GM19328 (cell line): ENCODE measurements at regions not wholly inside any gene's neighbourhood (a gene's known extent, or its start where the extent isn't known, plus 50 kb on each side); places are given as distances from the start of the nearest gene placed in this dataset.
"Not testable (repeated sequence)": the region's sequence is repeated elsewhere in the genome, so short reads cannot be mapped to it uniquely, and the experiment has no call there.

ENCODE experiments used
- ATAC-seq: cut with Tn5 transposase; IDR thresholded peaks from one replicate; pipeline ENCODE4 v1.9.1; 2021; ENCODE audit warnings: mild to moderate bottlenecking, moderate library complexity; ENCODE audit not compliant: unreplicated experiment

- ATAC-seq, result no peak
Measured at GRCh38 chr6:56840467-56841380, 114.2 kb upstream of the BEND6 start.

- ATAC-seq, result no peak
Measured at GRCh38 chr6:56839533-56840183, 115.2 kb upstream of the BEND6 start.

GRCh38 chr6:56838965-56839364 lies 115.9 kb upstream of the BEND6 start:
- ATAC-seq, result no peak

GRCh38 chr6:56838016-56838555 lies 116.8 kb upstream of the BEND6 start:
- ATAC-seq, result no peak

- ATAC-seq, result no peak
Measured at GRCh38 chr6:56837322-56837894, 117.5 kb upstream of the BEND6 start.

GRCh38 chr6:56835612-56836011 lies 119.3 kb upstream of the BEND6 start:
- no peak for ATAC-seq

GRCh38 chr6:56833873-56834272 lies 121.0 kb upstream of the BEND6 start:
- ATAC-seq, result no peak

- ATAC-seq, result no peak
Measured at GRCh38 chr6:56833127-56833791, 121.6 kb upstream of the BEND6 start.

GRCh38 chr6:56832225-56832624 lies 122.7 kb upstream of the BEND6 start:
- no peak for ATAC-seq

GRCh38 chr6:56831334-56831733 lies 123.6 kb upstream of the BEND6 start:
- ATAC-seq, result no peak

- no peak for ATAC-seq
Measured at GRCh38 chr6:56827908-56828649, 126.8 kb upstream of the BEND6 start.

- ATAC-seq, result not testable (repeated sequence)
Measured at GRCh38 chr6:56824431-56824830, 130.5 kb upstream of the BEND6 start.

- no peak for ATAC-seq
Measured at GRCh38 chr6:56821005-56821432, 133.9 kb upstream of the BEND6 start.

- no peak for ATAC-seq
Measured at GRCh38 chr6:56820060-56820459, 134.8 kb upstream of the BEND6 start.

GRCh38 chr6:56819604-56820003 lies 135.3 kb upstream of the BEND6 start:
- ATAC-seq, result no peak

- ATAC-seq, result no peak
Measured at GRCh38 chr6:56816370-56816769, 138.5 kb upstream of the BEND6 start.

GRCh38 chr6:56815436-56815835 lies 139.5 kb upstream of the BEND6 start:
- no peak for ATAC-seq

GRCh38 chr6:56814802-56815201 lies 140.1 kb upstream of the BEND6 start:
- no peak for ATAC-seq

- ATAC-seq, result no peak
Measured at GRCh38 chr6:56814308-56814707, 140.6 kb upstream of the BEND6 start.

GRCh38 chr6:56812851-56813250 lies 142.1 kb upstream of the BEND6 start:
- ATAC-seq, result not testable (repeated sequence)
